GM18526 (cell line): ENCODE measurements at regions not wholly inside any gene's neighbourhood (a gene's known extent, or its start where the extent isn't known, plus 50 kb on each side); places are given as distances from the start of the nearest gene placed in this dataset.

Experiments
- POLR2A ChIP-seq: IDR thresholded peaks from 3 replicates; pipeline ENCODE4 v1.6.1; 2011; ENCODE audit not compliant: insufficient read length; ENCODE audit errors: extremely low read depth

GRCh38 chr19:27684293-27684692, 1528.7 kb downstream of the UQCRFS1 start:
- no peak for TF ChIP-seq POLR2A

- no peak for TF ChIP-seq POLR2A
Observed at GRCh38 chr19:27681972-27682371, 1531.0 kb downstream of the UQCRFS1 start.

GRCh38 chr19:27679905-27680304, 1533.0 kb downstream of the UQCRFS1 start:
- TF ChIP-seq POLR2A: no peak

GRCh38 chr19:27679399-27679798, 1533.6 kb downstream of the UQCRFS1 start:
- no peak for TF ChIP-seq POLR2A

- no peak for TF ChIP-seq POLR2A
Observed at GRCh38 chr19:27676877-27677276, 1536.1 kb downstream of the UQCRFS1 start.

- TF ChIP-seq POLR2A: no peak
Observed at GRCh38 chr19:27676334-27676733, 1536.6 kb downstream of the UQCRFS1 start.

- no peak for TF ChIP-seq POLR2A
Observed at GRCh38 chr19:27675771-27676170, 1537.2 kb downstream of the UQCRFS1 start.

- TF ChIP-seq POLR2A: no peak
Observed at GRCh38 chr19:27674701-27675100, 1538.2 kb downstream of the UQCRFS1 start.

GRCh38 chr19:27673986-27674385, 1539.0 kb downstream of the UQCRFS1 start:
- TF ChIP-seq POLR2A: no peak

- no peak for TF ChIP-seq POLR2A
Observed at GRCh38 chr19:27672309-27673047, 1540.5 kb downstream of the UQCRFS1 start.

GRCh38 chr19:27671876-27672275, 1541.1 kb downstream of the UQCRFS1 start:
- no peak for TF ChIP-seq POLR2A

GRCh38 chr19:27660428-27660827, 1552.5 kb downstream of the UQCRFS1 start:
- TF ChIP-seq POLR2A: no peak

GRCh38 chr19:27657271-27658051, 1555.5 kb downstream of the UQCRFS1 start:
- no peak for TF ChIP-seq POLR2A

- no peak for TF ChIP-seq POLR2A
Observed at GRCh38 chr19:27654266-27654990, 1558.5 kb downstream of the UQCRFS1 start.

- TF ChIP-seq POLR2A: no peak
Observed at GRCh38 chr19:27652796-27653195, 1560.2 kb downstream of the UQCRFS1 start.

- TF ChIP-seq POLR2A: no peak
Observed at GRCh38 chr19:27652281-27652680, 1560.7 kb downstream of the UQCRFS1 start.

- no peak for TF ChIP-seq POLR2A
Observed at GRCh38 chr19:27647423-27647822, 1565.5 kb downstream of the UQCRFS1 start.
